Esophagus muscularis mucosa (tissue), 3 donors: ENCODE measurements at regions not wholly inside any gene's neighbourhood (a gene's known extent, or its start where the extent isn't known, plus 50 kb on each side); places are given as distances from the start of the nearest gene placed in this dataset.
"Not testable (repeated sequence)": the region's sequence is repeated elsewhere in the genome, so short reads cannot be mapped to it uniquely, and the experiment has no call there.

ENCODE experiments used
- POLR2A ChIP-seq: fragments of 450-650 bp; IDR thresholded peaks from one replicate; pipeline ENCODE4 v1.6.1; 2017; ENCODE audit warnings: antibody characterized with exemption, moderate library complexity, mild to moderate bottlenecking, low read depth
- POLR2AphosphoS5 ChIP-seq, 2 donors: sonication (generic); formaldehyde crosslinking; IDR thresholded peaks; one replicate each; pipeline ENCODE4 v1.6.1; 2017; ENCODE audit warnings: antibody characterized with exemption in 2 of 2
- TF ChIP-seq, protein P1 (sequence below), 3 experiments: fragments of 200-600 bp in 2 of 3; fragments of 450-650 bp in 1 of 3; sonication (generic) in 2 of 3; IDR thresholded peaks; one replicate each; pipeline ENCODE4 v1.5.1; 2017 to 2019; ENCODE audit warnings: antibody characterized with exemption in 3 of 3, mild to moderate bottlenecking in 2 of 3, moderate library complexity in 1 of 3

- TF ChIP-seq, protein P1, sequence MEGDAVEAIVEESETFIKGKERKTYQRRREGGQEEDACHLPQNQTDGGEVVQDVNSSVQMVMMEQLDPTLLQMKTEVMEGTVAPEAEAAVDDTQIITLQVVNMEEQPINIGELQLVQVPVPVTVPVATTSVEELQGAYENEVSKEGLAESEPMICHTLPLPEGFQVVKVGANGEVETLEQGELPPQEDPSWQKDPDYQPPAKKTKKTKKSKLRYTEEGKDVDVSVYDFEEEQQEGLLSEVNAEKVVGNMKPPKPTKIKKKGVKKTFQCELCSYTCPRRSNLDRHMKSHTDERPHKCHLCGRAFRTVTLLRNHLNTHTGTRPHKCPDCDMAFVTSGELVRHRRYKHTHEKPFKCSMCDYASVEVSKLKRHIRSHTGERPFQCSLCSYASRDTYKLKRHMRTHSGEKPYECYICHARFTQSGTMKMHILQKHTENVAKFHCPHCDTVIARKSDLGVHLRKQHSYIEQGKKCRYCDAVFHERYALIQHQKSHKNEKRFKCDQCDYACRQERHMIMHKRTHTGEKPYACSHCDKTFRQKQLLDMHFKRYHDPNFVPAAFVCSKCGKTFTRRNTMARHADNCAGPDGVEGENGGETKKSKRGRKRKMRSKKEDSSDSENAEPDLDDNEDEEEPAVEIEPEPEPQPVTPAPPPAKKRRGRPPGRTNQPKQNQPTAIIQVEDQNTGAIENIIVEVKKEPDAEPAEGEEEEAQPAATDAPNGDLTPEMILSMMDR (IDR thresholded peaks at IDR 0.05) = not testable (repeated sequence)
- not testable (repeated sequence) for TF ChIP-seq POLR2A; POLR2AphosphoS5 (IDR thresholded peaks at IDR 0.05)
Observed at GRCh38 chr7:65651174-65651573, 221.7 kb upstream of the VKORC1L1 start.
